Neural cell (in vitro differentiated cells): ENCODE measurements at regions not wholly inside any gene's neighbourhood (a gene's known extent, or its start where the extent isn't known, plus 50 kb on each side); places are given as distances from the start of the nearest gene placed in this dataset.

ENCODE experiments used
- H2AFZ ChIP-seq: fragments of 200-600, 300-800 bp; sonication (generic), shearing (Covaris generic); 2 replicates; pipeline ENCODE4 v1.6.0; 2014; ENCODE audit warnings: low read depth, mild to moderate bottlenecking, antibody characterized with exemption, low read length, moderate library complexity
- H3F3A ChIP-seq: fragments of 200-600 bp; shearing (Covaris generic); 2 replicates; pipeline ENCODE4 v1.6.1; 2016; ENCODE audit warnings: mild to moderate bottlenecking, moderate library complexity, mixed read lengths, antibody characterized with exemption, low read length; ENCODE audit not compliant: insufficient read depth, poor library complexity, severe bottlenecking
- H3K27ac ChIP-seq: fragments of 200-600, 300-800 bp; sonication (generic), shearing (Covaris generic); 2 replicates; pipeline ENCODE4 v1.5.1; 2014; ENCODE audit warnings: mild to moderate bottlenecking, low read length, moderate library complexity
- H3K27me3 ChIP-seq: fragments of 300-800, 200-600 bp; sonication (generic), shearing (Covaris generic); 2 replicates; pipeline ENCODE4 v1.6.0; 2014; ENCODE audit warnings: mild to moderate bottlenecking, low read depth, low read length, moderate library complexity; ENCODE audit not compliant: insufficient read depth
- H3K36me3 ChIP-seq: fragments of 300-800, 200-600 bp; sonication (generic), shearing (Covaris generic); 2 replicates; pipeline ENCODE4 v1.5.1; 2014; ENCODE audit warnings: mild to moderate bottlenecking, antibody characterized with exemption, low read length, moderate library complexity; ENCODE audit not compliant: insufficient read depth
- H3K4me2 ChIP-seq: fragments of 300-800, 200-600 bp; sonication (generic), shearing (Covaris generic); 2 replicates; pipeline ENCODE4 v1.6.0; 2014; ENCODE audit warnings: mild to moderate bottlenecking, low read length
- H3K4me3 ChIP-seq: fragments of 300-800, 200-600 bp; sonication (generic), shearing (Covaris generic); 2 replicates; pipeline ENCODE4 v1.5.1; 2014; ENCODE audit warnings: mild to moderate bottlenecking, low read length, moderate library complexity
- H3K79me2 ChIP-seq: fragments of 200-600 bp; shearing (Covaris generic); replicated peaks from 2 replicates; pipeline ENCODE4 v1.6.0; 2014; ENCODE audit warnings: mild to moderate bottlenecking, low read length, moderate library complexity; ENCODE audit not compliant: insufficient read depth
- H3K9ac ChIP-seq: fragments of 300-800, 200-600 bp; sonication (generic), shearing (Covaris generic); 2 replicates; pipeline ENCODE4 v1.6.1; 2016; ENCODE audit warnings: mild to moderate bottlenecking, low read length, mixed read lengths
- H3K9me2 ChIP-seq: fragments of 200-600 bp; shearing (Covaris generic); 2 replicates; pipeline ENCODE4 v1.6.1; 2016; ENCODE audit warnings: mild to moderate bottlenecking, low read length, mixed read lengths; ENCODE audit not compliant: insufficient read depth
- H3K9me3 ChIP-seq: fragments of 200-600, 300-800 bp; sonication (generic), shearing (Covaris generic); 2 replicates; pipeline ENCODE4 v1.6.1; 2016; ENCODE audit warnings: mild to moderate bottlenecking, mixed run types, low read length, moderate library complexity, mixed read lengths
- H4K20me1 ChIP-seq: fragments of 200-600 bp; shearing (Covaris generic); 2 replicates; pipeline ENCODE4 v1.6.1; 2016; ENCODE audit warnings: mild to moderate bottlenecking, mixed run types; ENCODE audit not compliant: insufficient read depth
- EP300 ChIP-seq: fragments of 450-650 bp; conservative IDR thresholded peaks from 2 replicates; pipeline ENCODE4 v1.6.1; 2014; ENCODE audit warnings: antibody characterized with exemption, mild to moderate bottlenecking, moderate library complexity; ENCODE audit not compliant: poor library complexity, severe bottlenecking
- EZH2 ChIP-seq: fragments of 200-600, 300-800 bp; shearing (Covaris generic), sonication (generic); IDR thresholded peaks from 2 replicates; pipeline ENCODE4 v1.6.1; 2014; ENCODE audit warnings: antibody characterized with exemption, low read length, borderline replicate concordance, mild to moderate bottlenecking; ENCODE audit not compliant: insufficient read depth, poor library complexity, severe bottlenecking
- MXI1 ChIP-seq: fragments of 450-650 bp; conservative IDR thresholded peaks from 2 replicates; pipeline ENCODE4 v1.6.1; 2014; ENCODE audit warnings: antibody characterized with exemption, mild to moderate bottlenecking; ENCODE audit not compliant: poor library complexity, severe bottlenecking
- POLR2AphosphoS5 ChIP-seq: IDR thresholded peaks from 2 replicates; pipeline ENCODE4 v1.6.1; 2012
- RAD21 ChIP-seq: fragments of 450-650 bp; conservative IDR thresholded peaks from 2 replicates; pipeline ENCODE4 v1.6.1; 2014; ENCODE audit warnings: antibody characterized with exemption, mild to moderate bottlenecking, moderate library complexity
- SMC3 ChIP-seq: fragments of 450-650 bp; conservative IDR thresholded peaks from 2 replicates; pipeline ENCODE4 v1.6.1; 2014; ENCODE audit warnings: antibody characterized with exemption, mild to moderate bottlenecking, moderate library complexity; ENCODE audit not compliant: poor library complexity
- TAF1 ChIP-seq: IDR thresholded peaks from 2 replicates; pipeline ENCODE4 v1.6.1; 2012; ENCODE audit warnings: low read depth
- TF ChIP-seq, protein P1 (sequence below): IDR thresholded peaks from 2 replicates; pipeline ENCODE4 v1.6.1; 2012; ENCODE audit warnings: borderline replicate concordance
- TF ChIP-seq, protein P2 (sequence below): fragments of 450-650 bp; IDR thresholded peaks from 2 replicates; pipeline ENCODE4 v1.5.1; 2014; ENCODE audit warnings: antibody characterized with exemption, mild to moderate bottlenecking, moderate library complexity; ENCODE audit not compliant: poor library complexity, severe bottlenecking

DNA sequence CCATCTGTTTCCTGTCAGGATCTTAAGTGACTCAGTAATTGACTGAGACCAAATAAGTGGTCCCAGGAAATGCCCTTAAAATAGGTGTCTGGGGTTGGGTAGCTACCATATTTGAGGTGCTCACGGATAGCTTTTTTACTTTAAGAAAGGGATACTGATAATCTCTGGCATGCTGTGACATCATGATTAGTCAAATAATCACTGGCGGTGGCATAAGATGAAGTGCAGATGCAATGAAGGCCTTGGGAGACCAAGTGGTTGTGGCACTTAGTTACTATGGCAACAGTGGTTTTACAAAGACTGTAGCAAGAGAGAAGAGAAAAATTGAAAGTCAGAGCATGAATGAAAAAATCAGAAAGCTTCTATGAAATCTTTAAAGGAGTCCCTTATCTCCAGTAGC lies 114.5 kb upstream of the SLIT2 start:
- H3F3A ChIP-seq = no peaks in the 10 kb centered on the region
- no peaks in the 10 kb centered on the region for H3K9me3 ChIP-seq
- H4K20me1 ChIP-seq = no peaks in the 10 kb centered on the region
- H2AFZ ChIP-seq = no peak overlapping the region
- H3K4me3 ChIP-seq = peak overlapping the region; percentile 34
- TF ChIP-seq EZH2 (no peak), SMC3 (peak; percentile 18), MXI1 (no peak), EP300 (peak; percentile 77), TAF1 (no peak), RAD21 (no peak), POLR2AphosphoS5 (peak; percentile 70)
- TF ChIP-seq, protein P1, sequence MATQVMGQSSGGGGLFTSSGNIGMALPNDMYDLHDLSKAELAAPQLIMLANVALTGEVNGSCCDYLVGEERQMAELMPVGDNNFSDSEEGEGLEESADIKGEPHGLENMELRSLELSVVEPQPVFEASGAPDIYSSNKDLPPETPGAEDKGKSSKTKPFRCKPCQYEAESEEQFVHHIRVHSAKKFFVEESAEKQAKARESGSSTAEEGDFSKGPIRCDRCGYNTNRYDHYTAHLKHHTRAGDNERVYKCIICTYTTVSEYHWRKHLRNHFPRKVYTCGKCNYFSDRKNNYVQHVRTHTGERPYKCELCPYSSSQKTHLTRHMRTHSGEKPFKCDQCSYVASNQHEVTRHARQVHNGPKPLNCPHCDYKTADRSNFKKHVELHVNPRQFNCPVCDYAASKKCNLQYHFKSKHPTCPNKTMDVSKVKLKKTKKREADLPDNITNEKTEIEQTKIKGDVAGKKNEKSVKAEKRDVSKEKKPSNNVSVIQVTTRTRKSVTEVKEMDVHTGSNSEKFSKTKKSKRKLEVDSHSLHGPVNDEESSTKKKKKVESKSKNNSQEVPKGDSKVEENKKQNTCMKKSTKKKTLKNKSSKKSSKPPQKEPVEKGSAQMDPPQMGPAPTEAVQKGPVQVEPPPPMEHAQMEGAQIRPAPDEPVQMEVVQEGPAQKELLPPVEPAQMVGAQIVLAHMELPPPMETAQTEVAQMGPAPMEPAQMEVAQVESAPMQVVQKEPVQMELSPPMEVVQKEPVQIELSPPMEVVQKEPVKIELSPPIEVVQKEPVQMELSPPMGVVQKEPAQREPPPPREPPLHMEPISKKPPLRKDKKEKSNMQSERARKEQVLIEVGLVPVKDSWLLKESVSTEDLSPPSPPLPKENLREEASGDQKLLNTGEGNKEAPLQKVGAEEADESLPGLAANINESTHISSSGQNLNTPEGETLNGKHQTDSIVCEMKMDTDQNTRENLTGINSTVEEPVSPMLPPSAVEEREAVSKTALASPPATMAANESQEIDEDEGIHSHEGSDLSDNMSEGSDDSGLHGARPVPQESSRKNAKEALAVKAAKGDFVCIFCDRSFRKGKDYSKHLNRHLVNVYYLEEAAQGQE = peak; percentile 68
- TF ChIP-seq, protein P2, sequence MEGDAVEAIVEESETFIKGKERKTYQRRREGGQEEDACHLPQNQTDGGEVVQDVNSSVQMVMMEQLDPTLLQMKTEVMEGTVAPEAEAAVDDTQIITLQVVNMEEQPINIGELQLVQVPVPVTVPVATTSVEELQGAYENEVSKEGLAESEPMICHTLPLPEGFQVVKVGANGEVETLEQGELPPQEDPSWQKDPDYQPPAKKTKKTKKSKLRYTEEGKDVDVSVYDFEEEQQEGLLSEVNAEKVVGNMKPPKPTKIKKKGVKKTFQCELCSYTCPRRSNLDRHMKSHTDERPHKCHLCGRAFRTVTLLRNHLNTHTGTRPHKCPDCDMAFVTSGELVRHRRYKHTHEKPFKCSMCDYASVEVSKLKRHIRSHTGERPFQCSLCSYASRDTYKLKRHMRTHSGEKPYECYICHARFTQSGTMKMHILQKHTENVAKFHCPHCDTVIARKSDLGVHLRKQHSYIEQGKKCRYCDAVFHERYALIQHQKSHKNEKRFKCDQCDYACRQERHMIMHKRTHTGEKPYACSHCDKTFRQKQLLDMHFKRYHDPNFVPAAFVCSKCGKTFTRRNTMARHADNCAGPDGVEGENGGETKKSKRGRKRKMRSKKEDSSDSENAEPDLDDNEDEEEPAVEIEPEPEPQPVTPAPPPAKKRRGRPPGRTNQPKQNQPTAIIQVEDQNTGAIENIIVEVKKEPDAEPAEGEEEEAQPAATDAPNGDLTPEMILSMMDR = no peak
- H3K36me3 ChIP-seq = no peaks in the 10 kb centered on the region
- no peaks in the 10 kb centered on the region for H3K79me2 ChIP-seq
- H3K9me2 ChIP-seq = no peaks in the 10 kb centered on the region
- H3K9ac ChIP-seq = peak overlapping the region; percentile 9
- H3K27me3 ChIP-seq = no peaks in the 10 kb centered on the region
- H3K27ac ChIP-seq = peak overlapping the region; percentile 67
- H3K4me2 ChIP-seq = peak overlapping the region; percentile 49

DNA sequence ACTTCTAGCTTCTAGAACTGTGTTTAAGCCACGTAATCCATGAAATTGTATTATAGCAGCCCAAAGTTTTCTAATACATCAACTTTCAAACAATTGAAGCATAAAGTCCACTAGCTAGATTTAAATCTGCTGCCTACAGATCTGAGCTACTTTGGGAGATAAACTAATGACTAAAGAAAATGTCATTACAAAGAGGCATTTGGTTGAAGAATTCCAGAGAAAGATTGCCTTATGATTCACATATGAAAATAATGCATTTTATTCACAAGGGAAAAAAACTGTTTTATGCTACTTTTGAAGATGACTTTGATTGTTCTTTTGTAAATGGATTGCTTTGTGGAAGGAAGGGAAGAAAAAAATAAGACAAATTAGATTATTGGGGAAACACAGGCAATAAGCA lies 124.1 kb upstream of the SLIT2 start:
- Histone ChIP-seq H3K4me2 (no peak overlapping the region), H3K36me3 (no peaks in the 10 kb centered on the region), H3K27ac (no peak overlapping the region), H3K27me3 (no peaks in the 10 kb centered on the region), H3K4me3 (no peak overlapping the region), H4K20me1 (no peaks in the 10 kb centered on the region), H3F3A (no peaks in the 10 kb centered on the region), H3K9me2 (no peaks in the 10 kb centered on the region), H3K9ac (no peak overlapping the region), H3K79me2 (no peaks in the 10 kb centered on the region), H2AFZ (no peak overlapping the region), H3K9me3 (no peaks in the 10 kb centered on the region)
- TF ChIP-seq, protein P2 = no peak
- TF ChIP-seq EZH2 (no peak), RAD21 (no peak), SMC3 (no peak), MXI1 (no peak), TAF1 (no peak), EP300 (no peak)
- TF ChIP-seq, protein P1 = no peak
